ENCODE measurements at regions not wholly inside any gene's neighbourhood (a gene's known extent, or its start where the extent isn't known, plus 50 kb on each side); places are given as distances from the start of the nearest gene placed in this dataset.

- peak; percentile 40 to 44 for DNase-seq
Measured at GRCh38 chr12:40622246-40622838, 69.9 kb upstream of the CNTN1 start.

- DNase-seq = no peak
Measured at GRCh38 chr12:40632171-40632570, 60.1 kb upstream of the CNTN1 start.

GRCh38 chr12:40632933-40633332, 59.3 kb upstream of the CNTN1 start:
- DNase-seq = no peak

GRCh38 chr12:40634517-40635131, 57.6 kb upstream of the CNTN1 start:
- DNase-seq = no peak

GRCh38 chr12:40635141-40635731, 57.0 kb upstream of the CNTN1 start:
- DNase-seq = no peak
